GM12875 (cell line): ENCODE measurements at regions not wholly inside any gene's neighbourhood (a gene's known extent, or its start where the extent isn't known, plus 50 kb on each side); places are given as distances from the start of the nearest gene placed in this dataset.

Experiments used
- H3K4me3 ChIP-seq: one replicate; pipeline ENCODE4 v1.5.1; 2011; ENCODE audit warnings: low read depth, low read length, control low read depth
- TF ChIP-seq, protein P1 (sequence below): IDR thresholded peaks from 2 replicates; pipeline ENCODE4 v1.5.1; 2011; ENCODE audit warnings: low read depth, mild to moderate bottlenecking, control low read depth, inconsistent platforms, low read length, moderate library complexity, borderline replicate concordance; ENCODE audit not compliant: insufficient read depth

DNA sequence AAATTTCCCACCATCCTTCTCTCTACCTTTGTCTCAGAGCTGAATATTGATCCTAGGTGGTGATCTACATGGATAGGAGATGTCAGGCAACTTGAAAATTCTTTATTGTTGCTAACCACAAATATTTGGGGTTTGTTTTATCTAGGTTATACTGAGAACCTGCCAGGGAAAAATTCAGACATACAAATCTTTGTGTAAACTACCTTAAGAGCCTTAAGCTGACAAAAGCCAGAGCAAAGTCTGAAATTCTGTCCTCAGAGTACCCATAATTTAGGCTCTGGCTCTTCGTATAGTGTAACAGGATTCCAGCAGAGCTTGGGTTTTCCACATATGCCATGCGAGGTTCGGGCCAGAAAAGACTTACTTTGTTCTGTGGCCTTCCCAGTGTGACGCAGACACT lies 406.7 kb upstream of the MAF start:
- no peak overlapping the region for H3K4me3 ChIP-seq
- TF ChIP-seq, protein P1, sequence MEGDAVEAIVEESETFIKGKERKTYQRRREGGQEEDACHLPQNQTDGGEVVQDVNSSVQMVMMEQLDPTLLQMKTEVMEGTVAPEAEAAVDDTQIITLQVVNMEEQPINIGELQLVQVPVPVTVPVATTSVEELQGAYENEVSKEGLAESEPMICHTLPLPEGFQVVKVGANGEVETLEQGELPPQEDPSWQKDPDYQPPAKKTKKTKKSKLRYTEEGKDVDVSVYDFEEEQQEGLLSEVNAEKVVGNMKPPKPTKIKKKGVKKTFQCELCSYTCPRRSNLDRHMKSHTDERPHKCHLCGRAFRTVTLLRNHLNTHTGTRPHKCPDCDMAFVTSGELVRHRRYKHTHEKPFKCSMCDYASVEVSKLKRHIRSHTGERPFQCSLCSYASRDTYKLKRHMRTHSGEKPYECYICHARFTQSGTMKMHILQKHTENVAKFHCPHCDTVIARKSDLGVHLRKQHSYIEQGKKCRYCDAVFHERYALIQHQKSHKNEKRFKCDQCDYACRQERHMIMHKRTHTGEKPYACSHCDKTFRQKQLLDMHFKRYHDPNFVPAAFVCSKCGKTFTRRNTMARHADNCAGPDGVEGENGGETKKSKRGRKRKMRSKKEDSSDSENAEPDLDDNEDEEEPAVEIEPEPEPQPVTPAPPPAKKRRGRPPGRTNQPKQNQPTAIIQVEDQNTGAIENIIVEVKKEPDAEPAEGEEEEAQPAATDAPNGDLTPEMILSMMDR = no peak

DNA sequence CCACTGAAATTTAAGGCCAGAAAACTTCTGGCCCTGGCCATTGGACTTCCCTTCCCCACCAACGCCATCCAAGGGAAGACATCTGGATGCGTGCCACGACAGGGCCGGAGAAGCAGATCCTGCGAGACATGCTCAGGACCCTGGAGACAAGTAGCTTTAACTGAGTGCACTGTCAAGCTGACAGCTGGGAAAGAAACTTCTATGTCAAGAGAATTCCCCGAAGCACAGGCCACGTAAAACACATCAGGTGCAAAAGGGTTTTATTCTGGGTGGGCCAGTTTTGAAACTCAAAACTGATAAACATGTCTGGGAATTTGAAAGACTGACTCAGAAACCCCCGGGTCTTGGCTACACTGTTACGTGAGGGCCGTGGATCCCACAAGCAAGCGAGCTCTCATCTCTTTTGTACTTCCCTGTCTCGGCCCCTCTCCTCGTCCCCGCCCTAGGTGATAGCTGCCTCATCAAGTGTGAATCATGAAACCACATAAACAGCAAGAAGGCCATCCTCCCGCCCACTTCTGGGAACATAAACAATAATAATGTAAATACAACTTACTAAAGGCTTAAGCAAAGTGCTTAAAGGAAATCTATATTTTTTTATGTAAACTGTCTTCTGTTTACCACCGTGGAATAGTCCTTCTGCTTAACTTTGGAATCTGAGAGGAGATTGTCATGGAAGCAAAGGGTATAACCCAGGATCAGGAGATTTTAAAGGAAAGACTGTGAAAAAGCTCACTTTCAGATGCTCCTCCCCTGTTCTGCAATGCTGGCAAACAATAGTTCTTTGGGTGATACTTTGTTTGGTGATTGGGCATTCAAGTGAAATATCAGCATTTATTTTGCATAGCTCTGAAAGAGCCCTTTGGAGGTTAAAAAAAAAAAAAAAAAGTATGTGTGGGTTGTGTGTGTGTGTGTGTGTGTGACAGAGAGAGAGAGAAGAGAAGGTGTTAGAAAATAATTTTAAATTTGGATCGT lies 406.0 kb upstream of the MAF start:
- no peak overlapping the region for H3K4me3 ChIP-seq
- TF ChIP-seq, protein P1 = no peak

DNA sequence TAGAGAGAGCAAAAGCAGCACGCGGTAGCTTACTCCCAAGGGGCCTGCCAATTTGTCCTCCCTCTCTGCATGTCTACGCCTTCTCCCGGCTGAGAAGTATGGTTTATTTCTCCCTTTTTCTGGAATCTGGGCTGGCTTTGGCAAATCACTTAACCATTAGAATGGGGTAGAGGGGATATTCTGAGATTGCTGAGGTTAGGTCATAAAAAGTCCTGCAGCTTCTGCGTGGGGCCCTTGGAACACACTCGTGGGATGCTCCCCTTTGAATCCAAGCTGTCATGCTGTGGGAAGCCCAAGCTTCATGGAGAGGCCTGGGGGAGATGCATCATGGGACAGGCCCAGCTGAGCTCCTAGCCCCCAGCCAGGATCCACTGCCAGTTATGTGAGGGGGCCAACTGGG lies 403.6 kb upstream of the MAF start:
- TF ChIP-seq, protein P1 = no peak

DNA sequence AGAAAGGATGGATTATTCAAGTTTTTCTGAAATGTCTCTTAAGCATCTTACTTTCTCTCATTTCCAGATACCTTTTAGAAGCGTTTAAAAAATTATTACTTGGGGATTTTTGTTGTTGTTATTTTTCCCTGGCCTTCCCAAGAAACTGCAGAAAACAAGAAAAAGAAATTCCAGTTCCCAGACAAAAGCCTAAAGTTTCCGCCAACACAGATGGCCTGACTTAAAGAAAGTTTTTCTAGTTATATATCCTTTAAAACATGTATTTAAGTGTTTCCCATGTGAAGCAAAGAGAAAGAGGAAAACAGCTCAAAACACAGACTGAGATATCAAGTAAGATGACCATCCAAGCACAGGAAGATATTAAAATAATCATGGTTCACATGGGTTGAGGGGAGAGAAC lies 401.7 kb upstream of the MAF start:
- TF ChIP-seq, protein P1 = no peak
- H3K4me3 ChIP-seq = no peak overlapping the region

More for the DNA sequence above, 403.6 kb upstream of the MAF start:
- no peak overlapping the region for H3K4me3 ChIP-seq

DNA sequence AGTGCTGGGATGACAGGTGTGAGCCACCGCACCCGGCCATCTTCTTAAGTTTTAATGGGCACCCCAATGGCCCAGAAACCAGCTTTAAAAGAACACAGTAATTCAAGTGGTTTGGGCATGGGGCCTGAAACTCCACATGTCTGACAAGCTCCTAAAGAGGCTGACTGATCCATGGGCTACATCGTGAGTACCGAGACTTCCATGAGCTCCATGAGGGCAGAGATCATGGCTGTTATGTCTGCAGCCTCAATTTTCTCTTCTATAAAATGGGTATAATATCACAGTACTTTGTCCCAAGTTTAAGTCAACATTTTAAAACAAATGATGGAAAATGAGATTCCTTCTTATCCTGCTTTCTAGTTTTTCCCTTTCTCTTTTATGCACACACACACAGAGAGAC lies 397.6 kb upstream of the MAF start:
- H3K4me3 ChIP-seq = no peak overlapping the region
- TF ChIP-seq, protein P1 = no peak

DNA sequence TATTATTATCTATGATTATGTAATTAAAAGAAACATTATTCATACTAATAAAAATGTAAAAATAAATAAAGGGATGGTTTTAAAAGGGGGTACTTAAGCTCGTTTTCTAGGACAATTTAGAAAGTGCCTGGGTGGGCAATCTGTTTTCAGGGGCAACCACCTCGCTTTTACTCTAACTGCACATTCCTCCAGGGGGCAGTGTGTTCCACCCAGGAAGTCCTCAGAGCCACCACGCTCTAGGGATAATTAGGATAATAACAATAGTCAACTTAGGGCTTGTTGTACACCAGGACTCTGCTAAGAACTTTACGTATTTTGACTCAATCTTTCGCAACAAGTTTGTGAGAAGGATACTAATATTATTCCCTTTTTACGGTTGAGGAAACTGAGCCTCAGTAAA lies 396.7 kb upstream of the MAF start:
- no peak overlapping the region for H3K4me3 ChIP-seq
- TF ChIP-seq, protein P1 = peak; percentile 45; the same call in 1 of the 2 replicates

DNA sequence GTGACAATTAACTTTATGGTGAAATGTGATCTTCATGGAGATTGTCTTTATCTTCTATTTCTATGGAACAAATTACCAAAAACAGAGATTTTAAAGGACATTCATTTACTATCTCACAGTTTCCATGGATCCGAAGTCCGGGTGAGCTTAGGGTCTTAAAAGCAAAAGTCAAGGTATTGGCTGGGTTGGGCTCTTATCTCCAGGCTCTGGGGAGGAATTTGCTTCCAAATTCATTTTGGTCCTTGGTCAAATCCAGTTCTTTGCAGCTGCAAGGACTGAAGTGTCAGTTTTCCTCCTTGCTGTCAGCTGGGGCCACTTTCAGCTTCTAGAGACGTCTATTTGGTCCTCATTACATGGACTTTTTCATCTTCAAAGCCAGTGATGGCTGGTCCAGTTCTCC lies 395.8 kb upstream of the MAF start:
- H3K4me3 ChIP-seq = no peak overlapping the region
- TF ChIP-seq, protein P1 = no peak
